Left ventricle myocardium inferior (tissue), 1 donor: ENCODE measurements at regions not wholly inside any gene's neighbourhood (a gene's known extent, or its start where the extent isn't known, plus 50 kb on each side); places are given as distances from the start of the nearest gene placed in this dataset.

Experiments
- DNase-seq: peaks from one replicate; pipeline ENCODE4 v3.0.0-alpha.2; 2020
- H3K27ac ChIP-seq: fragments of 200-600 bp; replicated peaks from 2 replicates; pipeline ENCODE4 v1.8.0; 2021
- H3K27me3 ChIP-seq: fragments of 200-600 bp; 2 replicates; pipeline ENCODE4 v1.8.0; 2021; ENCODE audit warnings: low read depth
- H3K36me3 ChIP-seq: fragments of 200-600 bp; 2 replicates; pipeline ENCODE4 v1.8.0; 2021
- H3K4me1 ChIP-seq: fragments of 200-600 bp; 2 replicates; pipeline ENCODE4 v1.8.0; 2021
- H3K4me3 ChIP-seq: fragments of 200-600 bp; 2 replicates; pipeline ENCODE4 v1.8.0; 2021; ENCODE audit warnings: mild to moderate bottlenecking, moderate library complexity
- H3K9me3 ChIP-seq: fragments of 200-600 bp; replicated peaks from 2 replicates; pipeline ENCODE4 v1.8.0; 2021
- intact Hi-C: fragments of 100-400 bp; cut with micrococcal nuclease; formaldehyde crosslinking; loops from one replicate; pipeline ENCODE4 v1.11.0; 2022
- TF ChIP-seq, protein P1 (sequence below): fragments of 200-600 bp; IDR thresholded peaks from 2 replicates; pipeline ENCODE4 v1.8.0; 2021; ENCODE audit warnings: antibody characterized with exemption, mild to moderate bottlenecking, borderline replicate concordance
- donor health status: DM: no; HTN: yes; CAD: no; lungs with severe emphysema.

DNA sequence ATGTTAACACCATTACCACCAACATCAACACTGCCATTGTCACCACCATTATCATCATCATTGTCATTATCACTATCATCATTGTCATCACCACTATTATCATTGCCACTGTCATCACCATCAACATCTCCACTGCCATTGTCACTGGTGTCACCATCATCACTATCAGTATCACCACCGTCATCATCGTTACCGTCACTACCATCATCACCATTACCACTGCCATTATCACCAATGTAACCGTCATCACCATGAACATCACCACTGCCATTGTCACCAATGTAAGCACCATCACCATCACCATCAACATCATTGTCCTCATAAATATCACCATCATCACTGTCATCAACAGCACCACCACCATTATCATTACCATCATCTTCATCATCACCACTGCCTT lies 633.2 kb upstream of the EEF2KMT start:
- Histone ChIP-seq H3K4me3 (no peak overlapping the region), H3K4me1 (no peaks in the 10 kb centered on the region), H3K9me3 (no peaks in the 10 kb centered on the region), H3K27ac (no peak overlapping the region), H3K27me3 (peaks cover 7% of the 10 kb centered on the region), H3K36me3 (no peaks in the 10 kb centered on the region)
- intact Hi-C loops, result no loop called here
- DNase-seq, result no peak
- TF ChIP-seq, protein P1, sequence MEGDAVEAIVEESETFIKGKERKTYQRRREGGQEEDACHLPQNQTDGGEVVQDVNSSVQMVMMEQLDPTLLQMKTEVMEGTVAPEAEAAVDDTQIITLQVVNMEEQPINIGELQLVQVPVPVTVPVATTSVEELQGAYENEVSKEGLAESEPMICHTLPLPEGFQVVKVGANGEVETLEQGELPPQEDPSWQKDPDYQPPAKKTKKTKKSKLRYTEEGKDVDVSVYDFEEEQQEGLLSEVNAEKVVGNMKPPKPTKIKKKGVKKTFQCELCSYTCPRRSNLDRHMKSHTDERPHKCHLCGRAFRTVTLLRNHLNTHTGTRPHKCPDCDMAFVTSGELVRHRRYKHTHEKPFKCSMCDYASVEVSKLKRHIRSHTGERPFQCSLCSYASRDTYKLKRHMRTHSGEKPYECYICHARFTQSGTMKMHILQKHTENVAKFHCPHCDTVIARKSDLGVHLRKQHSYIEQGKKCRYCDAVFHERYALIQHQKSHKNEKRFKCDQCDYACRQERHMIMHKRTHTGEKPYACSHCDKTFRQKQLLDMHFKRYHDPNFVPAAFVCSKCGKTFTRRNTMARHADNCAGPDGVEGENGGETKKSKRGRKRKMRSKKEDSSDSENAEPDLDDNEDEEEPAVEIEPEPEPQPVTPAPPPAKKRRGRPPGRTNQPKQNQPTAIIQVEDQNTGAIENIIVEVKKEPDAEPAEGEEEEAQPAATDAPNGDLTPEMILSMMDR, result no peak

- no peak overlapping the region for H3K27ac ChIP-seq
- peaks cover 5% of the 10 kb centered on the region for H3K9me3 ChIP-seq
- no peak for DNase-seq
- intact Hi-C loops, result no loop called here
- H3K27me3 ChIP-seq, result peaks cover 3% of the 10 kb centered on the region
- no peak overlapping the region for H3K4me3 ChIP-seq
- TF ChIP-seq, protein P1, result no peak
- H3K4me1 ChIP-seq, result no peaks in the 10 kb centered on the region
- no peaks in the 10 kb centered on the region for H3K36me3 ChIP-seq
Measured at GRCh38 chr16:5722116-5722619, 624.6 kb upstream of the EEF2KMT start.

DNA sequence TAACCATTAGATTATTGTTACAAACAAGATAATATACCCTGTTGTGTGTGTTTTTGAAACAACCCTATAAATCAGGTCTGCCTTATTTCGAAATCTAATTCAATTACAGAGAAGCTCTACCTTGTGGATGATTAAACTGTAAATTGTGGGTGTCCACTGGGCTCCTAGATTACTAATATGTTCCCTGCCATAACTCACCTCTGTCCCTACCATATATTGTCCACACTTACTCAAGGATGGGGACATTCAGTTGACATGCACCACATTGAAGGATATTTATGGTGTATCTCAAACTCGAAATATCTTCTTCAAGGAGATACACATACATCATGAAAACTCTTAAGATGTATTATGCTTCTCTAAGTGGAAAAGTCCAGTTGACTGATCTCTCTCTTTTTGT lies 617.6 kb upstream of the EEF2KMT start:
- intact Hi-C loops, result no loop called here
- H3K27me3 ChIP-seq, result no peaks in the 10 kb centered on the region

DNA sequence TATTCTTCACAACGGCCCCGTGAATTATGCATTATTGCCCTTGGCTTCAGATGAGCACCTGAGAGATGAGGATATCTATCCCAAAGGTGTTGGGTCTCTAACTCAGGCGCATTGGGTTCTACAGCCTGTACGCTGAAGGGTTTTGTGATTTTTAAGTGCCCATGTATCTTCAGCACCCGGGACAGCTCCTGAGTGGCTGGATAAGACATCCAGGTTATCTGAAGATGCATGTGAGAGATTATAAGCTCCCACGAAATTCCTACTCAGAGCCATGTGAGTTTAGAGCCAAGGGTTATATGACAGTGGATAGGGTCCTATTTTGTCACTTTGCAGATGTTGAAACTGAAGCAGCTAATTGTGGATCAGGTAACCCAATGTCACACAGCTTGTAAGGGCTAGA lies 612.3 kb upstream of the EEF2KMT start:
- no peak for DNase-seq
- TF ChIP-seq, protein P1, result no peak
- no peaks in the 10 kb centered on the region for H3K27me3 ChIP-seq
- H3K4me1 ChIP-seq, result no peaks in the 10 kb centered on the region
- no peak overlapping the region for H3K27ac ChIP-seq
- H3K4me3 ChIP-seq, result no peak overlapping the region
- intact Hi-C loops, result no loop called here
- no peaks in the 10 kb centered on the region for H3K36me3 ChIP-seq
- peaks cover 9% of the 10 kb centered on the region for H3K9me3 ChIP-seq

More for the DNA sequence above, 617.6 kb upstream of the EEF2KMT start:
- Histone ChIP-seq H3K9me3 (peaks cover 12% of the 10 kb centered on the region), H3K4me3 (no peak overlapping the region), H3K27ac (no peak overlapping the region), H3K36me3 (no peaks in the 10 kb centered on the region), H3K4me1 (no peaks in the 10 kb centered on the region)
- TF ChIP-seq, protein P1, result no peak
- no peak for DNase-seq

DNA sequence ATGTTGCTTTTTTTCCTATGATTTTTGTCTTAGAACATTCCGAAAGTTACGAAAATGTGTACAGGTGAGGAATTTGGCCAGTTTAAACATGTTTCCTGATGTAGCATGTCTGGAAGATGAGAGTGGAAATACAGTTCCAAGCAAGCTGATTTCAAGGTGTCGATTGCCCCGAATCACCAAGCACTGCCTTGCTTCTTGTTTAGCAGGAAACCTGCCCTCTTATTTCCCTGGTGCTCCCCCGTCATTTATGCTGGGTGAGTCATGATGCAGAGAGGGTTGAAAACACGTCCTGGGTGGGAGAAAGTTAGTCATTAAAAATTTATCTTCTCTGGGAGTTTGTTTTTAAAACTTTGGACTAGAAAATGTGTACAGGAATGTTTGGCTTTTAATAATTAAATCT lies 608.6 kb upstream of the EEF2KMT start:
- H3K4me3 ChIP-seq, result no peak overlapping the region
- H3K9me3 ChIP-seq, result peaks cover 16% of the 10 kb centered on the region
- no peak overlapping the region for H3K27ac ChIP-seq
- no peak for DNase-seq
- TF ChIP-seq, protein P1, result no peak
- no peaks in the 10 kb centered on the region for H3K36me3 ChIP-seq
- H3K27me3 ChIP-seq, result no peaks in the 10 kb centered on the region
- intact Hi-C loops, result no loop called here
- H3K4me1 ChIP-seq, result no peaks in the 10 kb centered on the region
